IMR-90 (cell line): ENCODE measurements at regions not wholly inside any gene's neighbourhood (a gene's known extent, or its start where the extent isn't known, plus 50 kb on each side); places are given as distances from the start of the nearest gene placed in this dataset.
"Not testable (repeated sequence)": the region's sequence is repeated elsewhere in the genome, so short reads cannot be mapped to it uniquely, and the experiment has no call there.

Experiments
- ATAC-seq: fragments of 200-7000 bp; cut with Tn5 transposase; 2 replicates; pipeline ENCODE4 v1.9.1; 2020; ENCODE audit warnings: low read depth, mild to moderate bottlenecking, moderate library complexity
- BruUV-seq: library from RNA; stranded (reverse); fragments of 400-500 nt; replicated peaks from 2 replicates; lab custom pipeline; 2021; lab: Mats Ljungman, UMichigan
- CTCF ChIA-PET: fragments of 300-600 bp; formaldehyde crosslinking; extraction: SDS; loops from one replicate; lab custom pipeline; 2021; ENCODE audit warnings: antibody characterized with exemption; lab: Yijun Ruan, JAX
- POLR2A ChIA-PET: fragments of 300-600 bp; sonication (Branson Sonifier 250); formaldehyde crosslinking; loops from one replicate; lab custom pipeline; 2022; ENCODE audit warnings: antibody characterized with exemption; ENCODE audit not compliant: unreplicated experiment; lab: Charles Lee
- DNase-seq: peaks from one replicate; pipeline ENCODE4 v3.0.0; 2013
- H2AFZ ChIP-seq: replicated peaks from 2 replicates; pipeline ENCODE3; 2013; ENCODE audit warnings: low read length, mild to moderate bottlenecking; ENCODE audit not compliant: poor library complexity
- H2AK5ac ChIP-seq: 2 replicates; pipeline ENCODE4 v1.6.1; 2013; ENCODE audit warnings: low read depth, low read length, inconsistent platforms
- H2AK9ac ChIP-seq: replicated peaks from 2 replicates; pipeline ENCODE3; 2013; ENCODE audit warnings: mild to moderate bottlenecking, low read depth, low read length, moderate library complexity; ENCODE audit not compliant: poor library complexity
- H2BK120ac ChIP-seq: 2 replicates; pipeline ENCODE4 v1.6.1; 2013; ENCODE audit warnings: low read depth, low read length, inconsistent platforms
- H2BK15ac ChIP-seq: 3 replicates; pipeline ENCODE4 v1.6.1; 2013; ENCODE audit warnings: low read depth, low read length, inconsistent platforms
- H2BK20ac ChIP-seq: 2 replicates; pipeline ENCODE4 v1.6.1; 2013; ENCODE audit warnings: low read depth, mild to moderate bottlenecking, inconsistent platforms, low read length, moderate library complexity
- H2BK5ac ChIP-seq: 2 replicates; pipeline ENCODE4 v1.6.1; 2013; ENCODE audit warnings: mild to moderate bottlenecking, low read depth, low read length, inconsistent platforms; ENCODE audit not compliant: poor library complexity, severe bottlenecking
- H3K14ac ChIP-seq: replicated peaks from 2 replicates; pipeline ENCODE4 v1.6.1; 2013; ENCODE audit warnings: low read depth, low read length, inconsistent platforms
- H3K18ac ChIP-seq: 2 replicates; pipeline ENCODE4 v1.6.1; 2013; ENCODE audit warnings: low read depth, low read length, control low read depth
- H3K23ac ChIP-seq: 2 replicates; pipeline ENCODE4 v1.6.1; 2013; ENCODE audit warnings: low read depth, low read length, inconsistent platforms
- H3K27ac ChIP-seq: 2 replicates; pipeline ENCODE4 v1.5.1; 2013; ENCODE audit warnings: mild to moderate bottlenecking, control low read depth, low read length; ENCODE audit not compliant: insufficient read depth
- H3K27me3 ChIP-seq: 2 replicates; pipeline ENCODE4 v1.6.1; 2013; ENCODE audit warnings: low read length; ENCODE audit not compliant: control insufficient read depth, insufficient read depth
- H3K36me3 ChIP-seq: 2 replicates; pipeline ENCODE4 v1.6.1; 2013; ENCODE audit warnings: low read length, mixed read lengths; ENCODE audit not compliant: control insufficient read depth, insufficient read depth
- H3K4ac ChIP-seq: 2 replicates; pipeline ENCODE4 v1.6.1; 2013; ENCODE audit warnings: low read depth, low read length, inconsistent platforms
- H3K4me1 ChIP-seq: 2 replicates; pipeline ENCODE4 v1.6.1; 2013; ENCODE audit warnings: low read length, mixed read lengths; ENCODE audit not compliant: control insufficient read depth, insufficient read depth
- H3K4me2 ChIP-seq: 2 replicates; pipeline ENCODE4 v1.6.1; 2013; ENCODE audit warnings: low read depth, mild to moderate bottlenecking, control low read depth, low read length, moderate library complexity
- H3K4me3 ChIP-seq: 2 replicates; pipeline ENCODE4 v1.5.1; 2013; ENCODE audit warnings: low read depth, mild to moderate bottlenecking, control low read depth, low read length, moderate library complexity; ENCODE audit not compliant: insufficient read depth
- H3K56ac ChIP-seq: 2 replicates; pipeline ENCODE4 v1.6.1; 2013; ENCODE audit warnings: low read length, inconsistent platforms; ENCODE audit not compliant: insufficient read depth; ENCODE audit errors: extremely low read depth
- H3K79me1 ChIP-seq, 2 experiments: 2 replicates each; pipeline ENCODE4 v1.6.1; 2013; ENCODE audit warnings: low read length in 2 of 2, inconsistent platforms in 1 of 2, low read depth in 1 of 2
- H3K9ac ChIP-seq: 2 replicates; pipeline ENCODE4 v1.6.1; 2013; ENCODE audit warnings: low read depth, low read length, control low read depth
- H3K9me1 ChIP-seq: 2 replicates; pipeline ENCODE4 v1.6.1; 2013; ENCODE audit warnings: low read length, inconsistent platforms; ENCODE audit not compliant: insufficient read depth
- H3K9me3 ChIP-seq: 2 replicates; pipeline ENCODE4 v1.6.1; 2013; ENCODE audit warnings: low read length; ENCODE audit not compliant: control insufficient read depth, insufficient read depth
- H4K20me1 ChIP-seq: 2 replicates; pipeline ENCODE4 v1.6.1; 2013; ENCODE audit warnings: low read length, inconsistent platforms; ENCODE audit not compliant: insufficient read depth
- H4K5ac ChIP-seq: 2 replicates; pipeline ENCODE4 v1.6.1; 2013; ENCODE audit warnings: mild to moderate bottlenecking, low read depth, low read length, control low read depth
- H4K8ac ChIP-seq, 2 experiments: 2 replicates each; pipeline ENCODE4 v1.6.1; 2013; ENCODE audit warnings: low read depth in 2 of 2, low read length in 2 of 2, control low read depth in 1 of 2, inconsistent platforms in 1 of 2
- H4K91ac ChIP-seq: 2 replicates; pipeline ENCODE4 v1.6.1; 2013; ENCODE audit warnings: low read depth, low read length, inconsistent platforms; ENCODE audit not compliant: insufficient read depth
- BHLHE40 ChIP-seq: fragments of 150-350 bp; IDR thresholded peaks from 2 replicates; pipeline ENCODE4 v1.6.1; 2016; ENCODE audit warnings: mild to moderate bottlenecking, low read depth, low read length
- CEBPB ChIP-seq: IDR thresholded peaks from 2 replicates; pipeline ENCODE4 v1.6.1; 2012; ENCODE audit warnings: low read depth, low read length, improper control_type of control experiment
- CHD1 ChIP-seq: IDR thresholded peaks from 2 replicates; pipeline ENCODE4 v1.6.1; 2012; ENCODE audit warnings: low read depth, low read length, improper control_type of control experiment
- WGBS, 2 experiments: methylation state at CpG; one replicate each; pipeline versions ENCODE4 v1.1.5 to v1.1.7; 2013; ENCODE audit warnings: missing lambda C conversion rate in 2 of 2; ENCODE audit not compliant: insufficient read length in 1 of 2; ENCODE audit errors: extremely low coverage in 2 of 2; 5-methylcytosine and 5-hydroxymethylcytosine counted together
- dilution Hi-C: fragments of 300-500 bp; cut with HindIII; formaldehyde crosslinking; loops from one replicate; pipeline ENCODE4 v1.14.3; 2018; ENCODE audit warnings: low sequenced_read_pairs; ENCODE audit not compliant: unreplicated experiment
- in situ Hi-C: fragments of 300-500 bp; cut with MboI; formaldehyde crosslinking; loops from 3 replicates; pipeline ENCODE4 v1.14.3; 2019; ENCODE audit warnings: low sequenced_read_pairs, inconsistent platforms, mixed read lengths
- intact Hi-C: fragments of 100-400 bp; cut with micrococcal nuclease; formaldehyde crosslinking; loops from 2 replicates; pipeline ENCODE4 v1.10.0; 2022
- TF ChIP-seq, protein P1 (sequence below): conservative IDR thresholded peaks from 2 replicates; pipeline ENCODE4 v1.5.1; 2012; ENCODE audit warnings: mild to moderate bottlenecking, low read depth, low read length, improper control_type of control experiment
- TF ChIP-seq, protein P2 (sequence below): fragments of 150-350 bp; IDR thresholded peaks from 2 replicates; pipeline ENCODE4 v1.6.1; 2017; ENCODE audit warnings: mild to moderate bottlenecking, antibody characterized with exemption, low read length, low read depth

DNA sequence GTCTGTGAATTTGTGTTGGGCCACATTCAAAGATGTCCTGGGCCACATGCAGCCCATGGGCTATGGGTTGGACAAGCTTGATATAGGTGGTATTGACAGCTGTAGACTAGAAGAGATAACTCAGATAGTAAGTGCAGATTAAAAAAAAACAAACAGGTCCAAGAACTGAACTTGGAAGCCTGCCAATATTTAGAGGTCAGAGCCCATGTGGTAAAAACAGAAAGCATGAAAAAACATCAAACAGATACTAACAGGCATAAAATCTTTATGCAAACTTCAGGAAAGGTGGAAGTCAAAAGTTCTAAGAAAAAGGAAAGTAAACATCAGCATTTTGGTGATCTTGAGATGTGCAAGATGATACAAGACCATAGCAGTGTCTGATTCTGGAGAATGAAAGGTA, 155.1 kb upstream of the NR4A3 start:
- no peaks in the 10 kb centered on the region for H3K79me1 ChIP-seq
- H3K27ac ChIP-seq: no peak overlapping the region
- no peak overlapping the region for H2AFZ ChIP-seq
- no peaks in the 10 kb centered on the region for H3K36me3 ChIP-seq
- no peak overlapping the region for H4K91ac ChIP-seq
- no peaks in the 10 kb centered on the region for H3K9me3 ChIP-seq
- no peak overlapping the region for H2BK15ac ChIP-seq
- ATAC-seq (no peak), DNase-seq (no peak)
- no peak overlapping the region for H3K4ac ChIP-seq
- no peak overlapping the region for H2AK9ac ChIP-seq
- no peak overlapping the region for H4K5ac ChIP-seq
- no peak overlapping the region for H3K18ac ChIP-seq
- H2BK120ac ChIP-seq: no peak overlapping the region
- in situ Hi-C loops (no loop called here), intact Hi-C loops (no loop called here), dilution Hi-C loops (no loop called here)
- H3K4me2 ChIP-seq: no peak overlapping the region
- H3K9ac ChIP-seq: no peak overlapping the region
- ChIA-PET POLR2A (no interaction called here), CTCF (no interaction called here)
- H2BK20ac ChIP-seq: no peak overlapping the region
- no peaks in the 10 kb centered on the region for H3K4me1 ChIP-seq
- H3K4me3 ChIP-seq: no peak overlapping the region
- H3K23ac ChIP-seq: no peak overlapping the region
- H3K14ac ChIP-seq: no peak overlapping the region
- no peak overlapping the region for H4K8ac ChIP-seq
- H4K20me1 ChIP-seq: no peaks in the 10 kb centered on the region
- no TSS peak for BruUV-seq
- no peak for TF ChIP-seq BHLHE40
- TF ChIP-seq, protein P1, sequence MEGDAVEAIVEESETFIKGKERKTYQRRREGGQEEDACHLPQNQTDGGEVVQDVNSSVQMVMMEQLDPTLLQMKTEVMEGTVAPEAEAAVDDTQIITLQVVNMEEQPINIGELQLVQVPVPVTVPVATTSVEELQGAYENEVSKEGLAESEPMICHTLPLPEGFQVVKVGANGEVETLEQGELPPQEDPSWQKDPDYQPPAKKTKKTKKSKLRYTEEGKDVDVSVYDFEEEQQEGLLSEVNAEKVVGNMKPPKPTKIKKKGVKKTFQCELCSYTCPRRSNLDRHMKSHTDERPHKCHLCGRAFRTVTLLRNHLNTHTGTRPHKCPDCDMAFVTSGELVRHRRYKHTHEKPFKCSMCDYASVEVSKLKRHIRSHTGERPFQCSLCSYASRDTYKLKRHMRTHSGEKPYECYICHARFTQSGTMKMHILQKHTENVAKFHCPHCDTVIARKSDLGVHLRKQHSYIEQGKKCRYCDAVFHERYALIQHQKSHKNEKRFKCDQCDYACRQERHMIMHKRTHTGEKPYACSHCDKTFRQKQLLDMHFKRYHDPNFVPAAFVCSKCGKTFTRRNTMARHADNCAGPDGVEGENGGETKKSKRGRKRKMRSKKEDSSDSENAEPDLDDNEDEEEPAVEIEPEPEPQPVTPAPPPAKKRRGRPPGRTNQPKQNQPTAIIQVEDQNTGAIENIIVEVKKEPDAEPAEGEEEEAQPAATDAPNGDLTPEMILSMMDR: no peak
- TF ChIP-seq, protein P2, sequence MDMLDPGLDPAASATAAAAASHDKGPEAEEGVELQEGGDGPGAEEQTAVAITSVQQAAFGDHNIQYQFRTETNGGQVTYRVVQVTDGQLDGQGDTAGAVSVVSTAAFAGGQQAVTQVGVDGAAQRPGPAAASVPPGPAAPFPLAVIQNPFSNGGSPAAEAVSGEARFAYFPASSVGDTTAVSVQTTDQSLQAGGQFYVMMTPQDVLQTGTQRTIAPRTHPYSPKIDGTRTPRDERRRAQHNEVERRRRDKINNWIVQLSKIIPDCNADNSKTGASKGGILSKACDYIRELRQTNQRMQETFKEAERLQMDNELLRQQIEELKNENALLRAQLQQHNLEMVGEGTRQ: no peak
- TF ChIP-seq CEBPB: no peak
- no peak for TF ChIP-seq CHD1
- no peak overlapping the region for H2BK5ac ChIP-seq
- H3K27me3 ChIP-seq: peaks cover 3% of the 10 kb centered on the region
- H3K56ac ChIP-seq: no peak overlapping the region
- no peak overlapping the region for H2AK5ac ChIP-seq
- no peaks in the 10 kb centered on the region for H3K9me1 ChIP-seq

DNA sequence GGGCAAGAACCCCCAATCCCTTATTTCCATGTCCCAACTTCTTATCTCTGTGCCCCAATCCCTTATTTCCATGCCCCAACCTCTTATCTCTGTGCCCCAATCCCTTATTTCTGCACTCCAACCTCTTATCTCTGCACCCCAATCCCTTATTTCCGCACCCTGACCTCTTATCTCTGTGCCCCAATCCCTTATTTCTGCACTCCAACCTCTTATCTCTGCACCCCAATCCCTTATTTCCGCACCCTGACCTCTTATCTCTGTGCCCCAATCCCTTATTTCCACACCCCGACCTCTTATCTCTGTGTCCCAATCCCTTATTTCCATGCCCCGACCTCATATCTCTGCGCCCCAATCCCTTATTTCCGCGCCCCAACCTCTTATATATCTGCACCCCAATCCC, 150.8 kb upstream of the NR4A3 start:
- H3K27ac ChIP-seq, H3K4ac ChIP-seq, H3K14ac ChIP-seq, H3K79me1 ChIP-seq, H2AK5ac ChIP-seq, H3K9me3 ChIP-seq, H2BK15ac ChIP-seq, H4K20me1 ChIP-seq, ATAC-seq, H3K9ac ChIP-seq, H3K18ac ChIP-seq, dilution Hi-C loops, BruUV-seq, H3K27me3 ChIP-seq, H3K4me3 ChIP-seq, H3K23ac ChIP-seq, H3K9me1 ChIP-seq, H4K8ac ChIP-seq, H2BK120ac ChIP-seq, H4K91ac ChIP-seq, H3K4me1 ChIP-seq, DNase-seq, H2AFZ ChIP-seq, intact Hi-C loops, H2BK5ac ChIP-seq, H2AK9ac ChIP-seq, H3K36me3 ChIP-seq, H3K56ac ChIP-seq, H2BK20ac ChIP-seq, H3K4me2 ChIP-seq, CTCF ChIA-PET, H4K5ac ChIP-seq, POLR2A ChIA-PET, in situ Hi-C loops: not testable (repeated sequence)
- WGBS, 2 experiments: 81% methylated on average over 5 of the region's 7 CpGs; no CpG with 5 or more reads in 1 of the 2 experiments
